Activated CD8-positive, alpha-beta T cell treated with anti-CD3 and anti-CD28 coated beads for 36 hours (primary cell): ENCODE measurements at regions not wholly inside any gene's neighbourhood (a gene's known extent, or its start where the extent isn't known, plus 50 kb on each side); places are given as distances from the start of the nearest gene placed in this dataset.
"Not testable (repeated sequence)": the region's sequence is repeated elsewhere in the genome, so short reads cannot be mapped to it uniquely, and the experiment has no call there.

ENCODE experiments used
- ATAC-seq: fragments of 200-7000 bp; cut with Tn5 transposase; one replicate; pipeline ENCODE4 v1.10.0; 2021; ENCODE audit warnings: mild to moderate bottlenecking, moderate library complexity
- CTCF ChIA-PET: fragments of 350-600 bp; sonication (Branson Sonifier 250); formaldehyde crosslinking; loops from one replicate; lab custom pipeline; 2021; ENCODE audit warnings: antibody characterized with exemption; lab: Charles Lee
- POLR2A ChIA-PET: fragments of 350-600 bp; sonication (Branson Sonifier 250); formaldehyde crosslinking; loops from one replicate; lab custom pipeline; 2021; ENCODE audit warnings: antibody characterized with exemption; lab: Charles Lee
- DNase-seq: peaks from one replicate; pipeline ENCODE4 v3.0.0-alpha.2; 2020
- H3K27ac Mint-ChIP-seq: one replicate; pipeline ENCODE4 v1.8.0; 2021; ENCODE audit warnings: mild to moderate bottlenecking, mixed read lengths
- H3K27me3 Mint-ChIP-seq: one replicate; pipeline ENCODE4 v1.8.0; 2021; ENCODE audit warnings: mixed read lengths
- H3K36me3 Mint-ChIP-seq: one replicate; pipeline ENCODE4 v1.8.0; 2021; ENCODE audit warnings: low read depth, mixed read lengths
- H3K4me1 Mint-ChIP-seq: one replicate; pipeline ENCODE4 v1.8.0; 2021; ENCODE audit warnings: low read depth, mixed read lengths
- H3K4me3 Mint-ChIP-seq: one replicate; pipeline ENCODE4 v1.8.0; 2021; ENCODE audit warnings: mild to moderate bottlenecking, moderate library complexity, mixed read lengths
- H3K9me3 Mint-ChIP-seq: one replicate; pipeline ENCODE4 v1.8.0; 2021; ENCODE audit warnings: mixed read lengths
- intact Hi-C: fragments of 100-400 bp; cut with micrococcal nuclease; formaldehyde crosslinking; loops from one replicate; pipeline ENCODE4 v1.10.0; 2022
- TF ChIP-seq, protein P1 (sequence below): fragments of 200-600 bp; IDR thresholded peaks from one replicate; pipeline ENCODE4 v1.8.0; 2022; ENCODE audit warnings: antibody characterized with exemption, mild to moderate bottlenecking

DNA sequence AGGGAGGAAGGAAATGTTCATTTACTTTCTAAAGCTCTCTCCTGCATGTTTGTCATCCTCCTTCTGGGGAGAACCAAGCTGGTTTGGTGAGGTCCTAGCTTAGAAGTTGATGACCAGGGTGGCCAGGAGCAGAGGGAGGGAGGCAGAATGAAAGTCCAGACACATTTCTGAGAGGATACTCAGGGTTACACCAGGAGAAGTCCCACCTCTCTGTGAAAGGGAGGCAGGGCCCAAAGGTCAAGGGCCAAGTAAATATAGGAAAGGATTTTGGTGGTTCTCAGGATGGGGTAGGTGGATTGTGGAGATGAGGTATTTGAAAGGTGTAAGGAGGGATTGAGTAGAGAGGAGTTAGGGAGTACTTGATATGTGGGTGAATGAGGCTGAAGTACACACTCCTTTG is 58.0 kb upstream of the FBXO11 start:
- POLR2A ChIA-PET, result no interaction called here
- Mint-ChIP-seq H3K4me1 (peaks cover 6% of the 10 kb centered on the region), H3K4me3 (no peak overlapping the region), H3K27me3 (peaks cover 10% of the 10 kb centered on the region), H3K9me3 (no peaks in the 10 kb centered on the region), H3K36me3 (no peaks in the 10 kb centered on the region), H3K27ac (no peak overlapping the region)
- TF ChIP-seq, protein P1, sequence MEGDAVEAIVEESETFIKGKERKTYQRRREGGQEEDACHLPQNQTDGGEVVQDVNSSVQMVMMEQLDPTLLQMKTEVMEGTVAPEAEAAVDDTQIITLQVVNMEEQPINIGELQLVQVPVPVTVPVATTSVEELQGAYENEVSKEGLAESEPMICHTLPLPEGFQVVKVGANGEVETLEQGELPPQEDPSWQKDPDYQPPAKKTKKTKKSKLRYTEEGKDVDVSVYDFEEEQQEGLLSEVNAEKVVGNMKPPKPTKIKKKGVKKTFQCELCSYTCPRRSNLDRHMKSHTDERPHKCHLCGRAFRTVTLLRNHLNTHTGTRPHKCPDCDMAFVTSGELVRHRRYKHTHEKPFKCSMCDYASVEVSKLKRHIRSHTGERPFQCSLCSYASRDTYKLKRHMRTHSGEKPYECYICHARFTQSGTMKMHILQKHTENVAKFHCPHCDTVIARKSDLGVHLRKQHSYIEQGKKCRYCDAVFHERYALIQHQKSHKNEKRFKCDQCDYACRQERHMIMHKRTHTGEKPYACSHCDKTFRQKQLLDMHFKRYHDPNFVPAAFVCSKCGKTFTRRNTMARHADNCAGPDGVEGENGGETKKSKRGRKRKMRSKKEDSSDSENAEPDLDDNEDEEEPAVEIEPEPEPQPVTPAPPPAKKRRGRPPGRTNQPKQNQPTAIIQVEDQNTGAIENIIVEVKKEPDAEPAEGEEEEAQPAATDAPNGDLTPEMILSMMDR, result no peak
- intact Hi-C loops, result no loop called here
- DNase-seq, result no peak
- CTCF ChIA-PET, result no interaction called here
- ATAC-seq, result no peak

DNA sequence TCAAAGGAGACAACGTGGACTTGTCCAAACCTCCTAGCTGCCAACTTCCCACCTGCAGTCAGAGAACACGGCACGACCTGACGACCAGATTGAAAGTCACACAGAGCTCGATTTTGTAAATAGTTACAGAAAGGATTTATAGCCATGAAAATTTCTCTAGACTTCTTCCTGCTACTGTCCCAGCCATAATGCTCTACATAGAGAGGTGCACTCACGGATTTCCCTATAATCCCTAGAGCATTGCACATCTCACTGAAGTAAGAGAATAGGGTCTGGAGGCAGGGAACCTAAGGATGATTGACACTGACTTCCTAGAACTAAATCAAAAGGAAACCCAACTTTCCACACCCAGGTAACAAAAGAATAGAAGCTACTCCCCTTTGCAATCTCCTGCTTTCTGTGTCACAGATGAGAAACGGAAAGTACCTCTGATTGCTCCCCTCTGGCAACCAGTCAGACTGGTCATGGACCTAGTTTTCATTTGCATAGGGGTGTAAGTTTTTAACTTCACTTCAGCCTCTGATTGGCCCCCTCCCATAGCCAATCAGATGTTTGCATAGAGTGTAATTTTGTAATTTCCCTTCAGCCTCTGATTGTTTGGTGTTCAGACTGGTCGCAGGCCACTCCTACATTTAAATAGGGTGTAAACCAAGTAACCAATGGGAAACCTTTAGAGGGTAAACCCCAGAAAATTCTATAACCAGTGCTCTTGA is 58.6 kb upstream of the FBXO11 start:
- TF ChIP-seq, protein P1, result no peak
- CTCF ChIA-PET, result interaction anchor here (1.0 kb wide), 1 partner anchor 58 kb away, joined by 3 read pairs; no protein-coding TSS in a partner anchor

DNA sequence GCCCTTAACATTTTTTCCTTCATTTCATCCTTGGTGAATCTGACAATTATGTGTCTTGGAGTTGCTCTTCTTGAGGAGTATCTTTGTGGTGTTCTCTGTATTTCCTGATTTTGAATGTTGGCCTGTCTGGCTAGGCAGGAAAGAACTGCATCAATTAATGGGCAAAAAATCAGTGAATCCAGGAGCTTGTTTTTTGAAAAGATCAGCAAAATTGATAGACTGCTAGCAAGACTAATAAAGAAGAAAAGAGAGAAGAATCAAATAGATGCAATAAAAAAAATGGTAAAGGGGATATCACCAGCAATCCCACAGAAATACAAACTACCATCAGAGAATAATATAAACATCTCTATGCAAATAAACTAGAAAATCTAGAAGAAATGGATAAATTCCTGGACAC is 70.4 kb upstream of the FBXO11 start:
- H3K4me3 Mint-ChIP-seq, H3K4me1 Mint-ChIP-seq, ATAC-seq, H3K27ac Mint-ChIP-seq, POLR2A ChIA-PET, H3K9me3 Mint-ChIP-seq, H3K27me3 Mint-ChIP-seq, DNase-seq, intact Hi-C loops, H3K36me3 Mint-ChIP-seq, CTCF ChIA-PET: not testable (repeated sequence)

More for the DNA sequence above, 58.6 kb upstream of the FBXO11 start:
- Mint-ChIP-seq H3K9me3 (no peaks in the 10 kb centered on the region), H3K4me1 (peaks cover 6% of the 10 kb centered on the region), H3K27me3 (peaks cover 10% of the 10 kb centered on the region), H3K27ac (no peak overlapping the region), H3K4me3 (no peak overlapping the region), H3K36me3 (no peaks in the 10 kb centered on the region)
- DNase-seq, result no peak
- peak; percentile 60 for ATAC-seq
- POLR2A ChIA-PET, result no interaction called here
- intact Hi-C loops, result no loop called here

DNA sequence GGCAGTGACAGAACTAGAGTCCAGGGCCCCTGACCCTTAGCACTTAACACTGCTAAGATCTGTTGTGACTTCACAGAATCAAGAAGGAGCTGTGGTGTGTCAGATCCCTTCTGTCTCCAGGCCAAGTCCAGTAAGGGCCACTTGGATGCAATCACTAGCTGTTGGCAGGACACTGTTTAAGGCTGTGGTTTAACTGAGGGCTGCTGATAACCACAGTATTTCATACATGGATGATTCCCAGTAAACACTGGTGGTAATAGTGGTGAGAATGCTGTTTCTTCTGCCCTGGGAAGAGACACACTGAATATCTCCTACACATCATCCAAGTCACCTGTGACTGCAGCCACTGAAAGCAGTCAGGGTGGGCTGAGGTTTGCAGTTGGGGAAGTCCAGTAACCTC is 77.7 kb upstream of the FBXO11 start:
- no peak for ATAC-seq
- no peak overlapping the region for H3K4me3 Mint-ChIP-seq
- TF ChIP-seq, protein P1, result no peak
- H3K36me3 Mint-ChIP-seq, result no peaks in the 10 kb centered on the region
- no peak for DNase-seq
- H3K27ac Mint-ChIP-seq, result no peak overlapping the region
- H3K27me3 Mint-ChIP-seq, result no peaks in the 10 kb centered on the region
- intact Hi-C loops, result no loop called here
- POLR2A ChIA-PET, result no interaction called here
- CTCF ChIA-PET, result no interaction called here
- peaks cover 2% of the 10 kb centered on the region for H3K4me1 Mint-ChIP-seq
- H3K9me3 Mint-ChIP-seq, result no peaks in the 10 kb centered on the region

DNA sequence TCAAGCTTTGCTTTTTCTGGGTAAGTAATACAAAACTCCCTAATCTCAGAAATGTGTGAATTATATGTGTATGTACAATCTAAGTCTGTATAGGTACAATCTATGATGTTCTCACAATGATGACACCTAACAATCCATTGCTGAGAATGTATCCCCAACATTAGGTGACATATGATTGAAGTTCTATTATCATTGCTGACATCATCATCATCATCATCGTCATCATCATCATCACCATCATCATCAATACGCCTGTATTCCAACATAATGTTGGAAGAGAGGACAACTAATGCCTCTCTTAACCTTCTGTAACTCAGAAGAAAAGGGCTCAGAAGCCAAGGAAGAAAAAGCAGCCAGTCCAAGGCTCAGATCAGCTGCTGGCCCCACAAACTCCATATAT is 84.2 kb upstream of the FBXO11 start:
- Mint-ChIP-seq H3K36me3 (no peaks in the 10 kb centered on the region), H3K9me3 (no peaks in the 10 kb centered on the region), H3K4me3 (no peak overlapping the region), H3K27ac (no peak overlapping the region), H3K4me1 (peaks cover 6% of the 10 kb centered on the region), H3K27me3 (no peaks in the 10 kb centered on the region)
- DNase-seq, result no peak
- TF ChIP-seq, protein P1, result no peak
- intact Hi-C loops, result no loop called here
- POLR2A ChIA-PET, result no interaction called here
- ATAC-seq, result no peak
- CTCF ChIA-PET, result no interaction called here
